Keratinocyte (primary cell): ENCODE measurements at regions not wholly inside any gene's neighbourhood (a gene's known extent, or its start where the extent isn't known, plus 50 kb on each side); places are given as distances from the start of the nearest gene placed in this dataset.

Experiments
- DNase-seq: peaks from one replicate; pipeline ENCODE4 v3.0.0-alpha.2; 2011; ENCODE audit warnings: low read depth, missing footprints, low spot score
- FAIRE-seq: peaks from 2 replicates; lab custom pipeline; 2011; peaks lifted over from hg19 to GRCh38; lab: Jason Lieb, UNC
- H2AFZ ChIP-seq: 2 replicates; pipeline ENCODE4 v1.6.0; 2012; ENCODE audit warnings: low read length, control low read depth, inconsistent platforms; ENCODE audit not compliant: control insufficient read depth
- H3K27ac ChIP-seq: 2 replicates; pipeline ENCODE4 v1.5.1; 2011; ENCODE audit warnings: low read length; ENCODE audit not compliant: control insufficient read depth, insufficient read depth
- H3K27me3 ChIP-seq: 3 replicates; pipeline ENCODE4 v1.6.0; 2011; ENCODE audit warnings: low read length; ENCODE audit not compliant: control insufficient read depth, insufficient read depth; ENCODE audit errors: extremely low read depth
- H3K36me3 ChIP-seq, 2 experiments: 2 replicates in 1 of 2; 3 replicates in 1 of 2; pipeline ENCODE4 v1.5.1; 2011; ENCODE audit warnings: low read length in 2 of 2, mild to moderate bottlenecking in 1 of 2; ENCODE audit not compliant: control insufficient read depth in 2 of 2, insufficient read depth in 2 of 2; ENCODE audit errors: extremely low read depth in 1 of 2
- H3K4me1 ChIP-seq: 3 replicates; pipeline ENCODE4 v1.5.1; 2011; ENCODE audit warnings: low read length; ENCODE audit not compliant: control insufficient read depth, insufficient read depth; ENCODE audit errors: extremely low read depth
- H3K4me2 ChIP-seq: 3 replicates; pipeline ENCODE4 v1.6.0; 2011; ENCODE audit warnings: low read depth, low read length; ENCODE audit not compliant: control insufficient read depth, insufficient read depth; ENCODE audit errors: extremely low read depth
- H3K4me3 ChIP-seq, 3 experiments: fragments of 200-600 bp in 1 of 3; sonication (generic) in 1 of 3; 2 replicates in 2 of 3; 3 replicates in 1 of 3; pipeline ENCODE4 v1.5.1; 2011 to 2016; ENCODE audit warnings: low read length in 3 of 3, mild to moderate bottlenecking in 3 of 3, control low read depth in 2 of 3, inconsistent platforms in 1 of 3, low read depth in 1 of 3, mixed read lengths in 1 of 3, mixed run types in 1 of 3, moderate library complexity in 1 of 3; ENCODE audit not compliant: control insufficient read depth in 2 of 3, insufficient read depth in 2 of 3; ENCODE audit errors: extremely low read depth in 1 of 3
- H3K79me2 ChIP-seq: 2 replicates; pipeline ENCODE4 v1.6.0; 2012; ENCODE audit warnings: low read length; ENCODE audit not compliant: control insufficient read depth, insufficient read depth
- H3K9ac ChIP-seq: 3 replicates; pipeline ENCODE4 v1.6.0; 2011; ENCODE audit warnings: low read length; ENCODE audit not compliant: control insufficient read depth, insufficient read depth; ENCODE audit errors: extremely low read depth
- H3K9me1 ChIP-seq: 3 replicates; pipeline ENCODE4 v1.6.0; 2011; ENCODE audit warnings: low read length; ENCODE audit not compliant: control insufficient read depth, insufficient read depth; ENCODE audit errors: extremely low read depth
- H3K9me3 ChIP-seq: 2 replicates; pipeline ENCODE4 v1.5.1; 2012; ENCODE audit warnings: low read depth, low read length; ENCODE audit not compliant: control insufficient read depth
- H4K20me1 ChIP-seq: 3 replicates; pipeline ENCODE4 v1.6.0; 2011; ENCODE audit warnings: low read length; ENCODE audit not compliant: control insufficient read depth, insufficient read depth; ENCODE audit errors: extremely low read depth
- EZH2 ChIP-seq: IDR thresholded peaks from one replicate; pipeline ENCODE4 v1.6.1; 2012; ENCODE audit warnings: inconsistent platforms, mild to moderate bottlenecking, low read length, moderate library complexity
- dilution Hi-C: fragments of 300-500 bp; cut with MboI; formaldehyde crosslinking; loops from one replicate; pipeline ENCODE4 v1.7.0; 2020; ENCODE audit warnings: low sequenced_read_pairs; ENCODE audit not compliant: extremely low pct_ligation_motif_present
- TF ChIP-seq, protein P1 (sequence below), 3 experiments: IDR thresholded peaks in 1 of 3; conservative IDR thresholded peaks in 1 of 3; optimal IDR thresholded peaks in 1 of 3; 2 replicates in 2 of 3; 3 replicates in 1 of 3; pipeline versions ENCODE3 to v1.5.1; 2011; ENCODE audit warnings: low read length in 3 of 3, mild to moderate bottlenecking in 3 of 3, moderate library complexity in 2 of 3, control low read depth in 1 of 3, inconsistent platforms in 1 of 3; ENCODE audit not compliant: insufficient read depth in 2 of 3; ENCODE audit errors: extremely low read depth in 1 of 3

DNA sequence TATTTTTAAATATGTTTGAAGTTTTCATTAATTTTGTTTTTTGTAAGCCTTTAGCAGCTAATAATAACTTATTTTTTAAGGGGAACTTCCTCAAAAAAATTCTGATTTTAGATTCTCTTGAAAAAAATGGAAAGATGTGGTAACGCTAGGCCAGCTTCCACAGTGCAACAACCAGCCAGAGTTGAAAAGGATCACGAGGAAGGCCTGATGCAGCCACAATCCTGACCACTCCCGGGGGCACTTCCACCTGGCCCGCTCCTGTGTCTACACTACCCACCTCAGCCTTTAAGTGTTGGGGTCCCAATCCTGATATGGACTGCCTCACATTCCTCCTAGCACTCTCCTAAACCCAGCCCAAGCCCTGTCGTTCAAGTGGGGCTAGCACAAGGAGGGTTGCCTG lies 101.1 kb downstream of the TMEM17 start:
- Histone ChIP-seq H3K4me3 (no peak overlapping the region), H3K4me2 (no peak overlapping the region), H4K20me1 (no peaks in the 10 kb centered on the region), H3K9ac (no peak overlapping the region), H3K36me3 (no peaks in the 10 kb centered on the region), H2AFZ (no peak overlapping the region), H3K27me3 (no peaks in the 10 kb centered on the region), H3K79me2 (no peaks in the 10 kb centered on the region), H3K9me3 (no peaks in the 10 kb centered on the region), H3K27ac (no peak overlapping the region), H3K4me1 (no peaks in the 10 kb centered on the region), H3K9me1 (no peaks in the 10 kb centered on the region)
- TF ChIP-seq EZH2 = no peak
- TF ChIP-seq, protein P1, sequence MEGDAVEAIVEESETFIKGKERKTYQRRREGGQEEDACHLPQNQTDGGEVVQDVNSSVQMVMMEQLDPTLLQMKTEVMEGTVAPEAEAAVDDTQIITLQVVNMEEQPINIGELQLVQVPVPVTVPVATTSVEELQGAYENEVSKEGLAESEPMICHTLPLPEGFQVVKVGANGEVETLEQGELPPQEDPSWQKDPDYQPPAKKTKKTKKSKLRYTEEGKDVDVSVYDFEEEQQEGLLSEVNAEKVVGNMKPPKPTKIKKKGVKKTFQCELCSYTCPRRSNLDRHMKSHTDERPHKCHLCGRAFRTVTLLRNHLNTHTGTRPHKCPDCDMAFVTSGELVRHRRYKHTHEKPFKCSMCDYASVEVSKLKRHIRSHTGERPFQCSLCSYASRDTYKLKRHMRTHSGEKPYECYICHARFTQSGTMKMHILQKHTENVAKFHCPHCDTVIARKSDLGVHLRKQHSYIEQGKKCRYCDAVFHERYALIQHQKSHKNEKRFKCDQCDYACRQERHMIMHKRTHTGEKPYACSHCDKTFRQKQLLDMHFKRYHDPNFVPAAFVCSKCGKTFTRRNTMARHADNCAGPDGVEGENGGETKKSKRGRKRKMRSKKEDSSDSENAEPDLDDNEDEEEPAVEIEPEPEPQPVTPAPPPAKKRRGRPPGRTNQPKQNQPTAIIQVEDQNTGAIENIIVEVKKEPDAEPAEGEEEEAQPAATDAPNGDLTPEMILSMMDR (optimal IDR thresholded peaks at IDR 0.05 in 1 of 3, IDR thresholded peaks at IDR 0.05 in 1 of 3, conservative IDR thresholded peaks at IDR 0.05 in 1 of 3; ENCODE audit: extremely low read depth in 1 of 3, insufficient read depth in 2 of 3, low read length in 3 of 3) = no peak
- dilution Hi-C loops = no loop called here
- FAIRE-seq (no peak), DNase-seq (no peak)

DNA sequence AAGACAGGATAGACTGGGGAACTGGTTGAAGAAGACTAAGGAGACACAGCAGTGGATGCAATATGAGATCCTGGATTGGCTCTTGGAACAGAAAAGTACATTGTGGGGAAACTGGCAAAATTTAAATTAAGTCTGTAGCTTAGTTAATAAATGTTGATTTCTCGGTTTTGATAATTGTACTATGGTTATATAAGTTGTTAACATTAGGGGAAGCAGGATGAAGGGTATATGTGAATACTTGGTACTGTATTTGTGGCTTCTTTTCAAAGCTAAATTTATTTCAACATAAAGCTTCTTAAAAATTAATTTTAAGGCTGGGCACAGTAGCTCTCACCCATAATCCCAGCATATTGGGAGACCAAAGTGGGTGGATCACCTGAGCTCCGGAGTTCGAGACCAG lies 103.8 kb downstream of the TMEM17 start:
- H3K9ac ChIP-seq = no peak overlapping the region
- H2AFZ ChIP-seq = no peak overlapping the region
- FAIRE-seq = no peak
- H3K4me3 ChIP-seq = no peak overlapping the region
- H3K27me3 ChIP-seq = no peaks in the 10 kb centered on the region
- H3K4me1 ChIP-seq = no peaks in the 10 kb centered on the region
- H3K36me3 ChIP-seq = no peaks in the 10 kb centered on the region
- H3K27ac ChIP-seq = no peak overlapping the region
- dilution Hi-C loops = no loop called here
- no peaks in the 10 kb centered on the region for H4K20me1 ChIP-seq
- H3K4me2 ChIP-seq = no peak overlapping the region
- no peaks in the 10 kb centered on the region for H3K9me3 ChIP-seq
- H3K9me1 ChIP-seq = no peaks in the 10 kb centered on the region
- no peaks in the 10 kb centered on the region for H3K79me2 ChIP-seq
- no peak for DNase-seq
- TF ChIP-seq, protein P1 (optimal IDR thresholded peaks at IDR 0.05 in 1 of 3, IDR thresholded peaks at IDR 0.05 in 1 of 3, conservative IDR thresholded peaks at IDR 0.05 in 1 of 3; ENCODE audit: extremely low read depth in 1 of 3, insufficient read depth in 2 of 3, low read length in 3 of 3) = no peak
- no peak for TF ChIP-seq EZH2
